ENCODE measurements at regions not wholly inside any gene's neighbourhood (a gene's known extent, or its start where the extent isn't known, plus 50 kb on each side); places are given as distances from the start of the nearest gene placed in this dataset.
"Not testable (repeated sequence)": the region's sequence is repeated elsewhere in the genome, so short reads cannot be mapped to it uniquely, and the experiment has no call there.

DNA sequence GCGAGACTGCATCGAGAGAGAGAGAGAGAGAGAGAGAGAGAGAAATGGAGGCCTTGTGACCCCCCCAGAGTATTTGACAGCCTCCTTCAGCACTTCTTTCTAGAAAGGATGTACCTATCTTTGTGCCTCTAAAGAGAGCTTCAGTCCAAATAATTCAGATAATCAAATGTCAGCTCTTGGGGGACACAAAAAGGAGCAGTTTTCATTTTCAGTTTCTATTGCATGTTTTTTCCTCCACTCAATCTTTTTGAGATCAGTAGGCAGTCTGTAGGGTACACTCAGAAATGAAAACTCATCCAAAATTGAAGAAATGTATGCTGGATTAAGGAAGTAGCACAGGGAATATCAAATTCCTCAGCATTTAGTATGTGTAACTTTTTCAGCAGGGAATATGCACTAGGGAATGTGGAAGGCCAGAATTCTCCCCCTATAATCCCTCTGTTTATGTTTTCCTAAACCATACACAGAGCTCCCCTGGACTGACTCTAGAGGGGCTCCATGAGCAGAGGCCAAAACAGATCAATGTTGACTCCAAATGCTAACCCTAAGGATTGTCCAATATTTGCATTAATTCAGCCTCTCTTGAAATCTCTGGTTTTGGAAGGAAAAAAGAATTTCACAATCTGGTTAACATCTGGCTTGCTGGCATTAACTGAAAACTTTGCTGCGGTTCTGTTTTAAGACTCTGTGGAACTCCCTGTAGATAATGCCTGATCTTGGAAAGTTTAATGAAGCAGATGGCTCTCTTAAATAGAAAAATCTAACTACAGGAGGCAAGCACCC lies 250.1 kb downstream of the CEMIP2 start:
- peak overlapping the region in 3 of 4 donors; percentile 8 to 24 (median 17) for H3K27ac ChIP-seq
- no peak overlapping the region for H3K4me3 ChIP-seq
- H3K9me3 ChIP-seq = no peaks in the 10 kb centered on the region
- 49 to 52% methylated on average over 3 of the region's 3 CpGs for WGBS, 2 donors
- no peak for TF ChIP-seq POLR2A (IDR thresholded peaks at IDR 0.05)
- TF ChIP-seq EP300 (IDR thresholded peaks at IDR 0.05) = no peak
- TF ChIP-seq, protein P1, sequence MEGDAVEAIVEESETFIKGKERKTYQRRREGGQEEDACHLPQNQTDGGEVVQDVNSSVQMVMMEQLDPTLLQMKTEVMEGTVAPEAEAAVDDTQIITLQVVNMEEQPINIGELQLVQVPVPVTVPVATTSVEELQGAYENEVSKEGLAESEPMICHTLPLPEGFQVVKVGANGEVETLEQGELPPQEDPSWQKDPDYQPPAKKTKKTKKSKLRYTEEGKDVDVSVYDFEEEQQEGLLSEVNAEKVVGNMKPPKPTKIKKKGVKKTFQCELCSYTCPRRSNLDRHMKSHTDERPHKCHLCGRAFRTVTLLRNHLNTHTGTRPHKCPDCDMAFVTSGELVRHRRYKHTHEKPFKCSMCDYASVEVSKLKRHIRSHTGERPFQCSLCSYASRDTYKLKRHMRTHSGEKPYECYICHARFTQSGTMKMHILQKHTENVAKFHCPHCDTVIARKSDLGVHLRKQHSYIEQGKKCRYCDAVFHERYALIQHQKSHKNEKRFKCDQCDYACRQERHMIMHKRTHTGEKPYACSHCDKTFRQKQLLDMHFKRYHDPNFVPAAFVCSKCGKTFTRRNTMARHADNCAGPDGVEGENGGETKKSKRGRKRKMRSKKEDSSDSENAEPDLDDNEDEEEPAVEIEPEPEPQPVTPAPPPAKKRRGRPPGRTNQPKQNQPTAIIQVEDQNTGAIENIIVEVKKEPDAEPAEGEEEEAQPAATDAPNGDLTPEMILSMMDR (IDR thresholded peaks at IDR 0.05) = no peak
- H3K36me3 ChIP-seq = no peaks in the 10 kb centered on the region
- DNase-seq (ENCODE audit: low spot score in 2 of 2) = no peak
- H3K4me1 ChIP-seq = peaks cover 0 to 56% (median 14%) of the 10 kb centered on the region in 4 donors
- no peaks in the 10 kb centered on the region for H3K27me3 ChIP-seq

DNA sequence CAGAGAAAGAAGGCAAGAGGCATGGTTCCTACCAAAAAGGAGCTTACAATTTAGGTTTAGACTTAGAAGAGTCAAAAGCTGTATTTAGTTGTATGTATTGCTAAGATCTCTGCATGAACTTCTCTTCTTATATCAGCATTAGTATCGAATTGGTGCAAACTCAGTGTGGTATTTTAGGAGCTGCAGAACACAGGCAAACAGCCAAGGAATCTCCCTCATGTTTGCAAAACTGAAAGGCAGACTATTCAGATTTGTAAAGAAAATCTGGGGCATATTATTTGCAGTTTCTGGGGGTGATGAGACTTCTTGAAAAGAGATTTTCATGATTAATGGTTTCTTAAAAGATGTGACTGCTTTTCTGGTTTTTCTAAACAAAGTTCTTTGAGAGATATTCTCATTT lies 252.7 kb downstream of the CEMIP2 start:
- no peaks in the 10 kb centered on the region for H3K36me3 ChIP-seq
- peaks cover 0 to 53% (median 14%) of the 10 kb centered on the region in 4 donors for H3K4me1 ChIP-seq
- TF ChIP-seq EP300 (IDR thresholded peaks at IDR 0.05) (no peak), POLR2A (IDR thresholded peaks at IDR 0.05) (no peak)
- TF ChIP-seq, protein P1 (IDR thresholded peaks at IDR 0.05) = no peak
- no peak overlapping the region for H3K4me3 ChIP-seq
- no peaks in the 10 kb centered on the region for H3K27me3 ChIP-seq
- 3 to 14% methylated on average over 1 of the region's 1 CpG for WGBS, 2 donors
- DNase-seq (ENCODE audit: low spot score in 2 of 2) = no peak
- peak overlapping the region in 2 of 4 donors; percentile 8 to 29 for H3K27ac ChIP-seq
- H3K9me3 ChIP-seq = no peaks in the 10 kb centered on the region

DNA sequence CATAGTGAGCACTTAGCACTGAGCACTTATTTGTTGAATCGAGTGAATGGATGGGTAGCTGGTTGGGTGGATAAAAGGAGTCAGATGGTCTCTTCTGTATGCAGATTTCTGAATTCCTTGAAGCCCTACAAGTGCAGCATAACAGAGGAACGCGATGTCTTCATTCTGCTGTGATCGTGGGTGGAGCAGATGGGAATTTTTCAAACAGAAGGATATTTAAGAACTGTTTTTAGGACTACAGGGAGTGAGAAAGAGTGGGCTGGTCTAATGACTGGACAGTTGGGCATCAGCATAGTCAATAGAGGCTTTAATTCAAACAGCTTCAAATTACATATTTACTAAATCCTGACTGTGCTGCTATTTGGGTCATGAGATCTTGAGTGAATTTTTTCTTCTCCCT lies 253.2 kb downstream of the CEMIP2 start:
- no peak for TF ChIP-seq POLR2A (IDR thresholded peaks at IDR 0.05)
- TF ChIP-seq EP300 (IDR thresholded peaks at IDR 0.05) = no peak
- TF ChIP-seq, protein P1 (IDR thresholded peaks at IDR 0.05) = no peak
- Histone ChIP-seq H3K4me1 (peaks cover 0 to 50% (median 14%) of the 10 kb centered on the region in 4 donors), H3K4me3 (no peak overlapping the region), H3K9me3 (no peaks in the 10 kb centered on the region), H3K27ac (peak overlapping the region in 2 of 4 donors; percentile 8 to 29), H3K36me3 (no peaks in the 10 kb centered on the region), H3K27me3 (no peaks in the 10 kb centered on the region)
- no peak for DNase-seq (ENCODE audit: low spot score in 2 of 2)
- 29 to 36% methylated on average over 4 of the region's 4 CpGs for WGBS, 2 donors

DNA sequence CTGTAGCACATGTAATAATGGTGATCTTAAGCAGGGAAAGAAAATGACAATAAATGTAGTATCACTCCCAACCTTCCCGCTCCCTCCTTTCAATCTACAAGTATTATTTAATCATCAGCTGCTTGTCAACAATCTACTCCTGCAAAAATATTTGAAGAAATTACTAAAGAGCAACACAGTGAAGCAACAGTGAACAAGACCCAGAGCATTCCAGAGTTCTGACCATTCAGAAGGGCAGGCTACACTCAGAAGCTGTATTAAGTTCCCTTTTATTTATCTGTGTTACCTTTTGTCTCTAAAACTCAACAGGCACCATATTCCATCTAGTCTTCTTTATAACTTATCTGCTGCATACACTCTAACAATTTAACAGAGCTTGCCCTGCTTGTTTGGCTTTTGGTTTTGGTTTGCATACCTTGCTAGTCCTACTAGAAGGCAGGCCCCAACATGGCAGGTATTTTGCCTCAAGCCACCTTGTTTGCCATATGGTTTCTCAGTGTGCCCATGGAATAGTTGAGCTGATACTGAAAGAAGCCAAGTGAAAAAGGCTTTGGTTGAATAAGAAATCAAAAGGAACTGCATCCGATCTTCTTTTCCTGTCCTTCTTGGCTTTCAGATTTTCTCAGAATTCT lies 253.9 kb downstream of the CEMIP2 start:
- peak overlapping the region in 2 of 4 donors; percentile 23 to 29 for H3K27ac ChIP-seq
- no peaks in the 10 kb centered on the region for H3K27me3 ChIP-seq
- peaks cover 0 to 46% (median 14%) of the 10 kb centered on the region in 4 donors for H3K4me1 ChIP-seq
- H3K36me3 ChIP-seq = no peaks in the 10 kb centered on the region
- 83 to 88% methylated on average over 2 of the region's 2 CpGs for WGBS, 2 donors
- H3K9me3 ChIP-seq = no peaks in the 10 kb centered on the region
- DNase-seq (ENCODE audit: low spot score in 2 of 2) = no peak
- TF ChIP-seq EP300 (IDR thresholded peaks at IDR 0.05) = no peak
- TF ChIP-seq, protein P1 (IDR thresholded peaks at IDR 0.05) = no peak
- TF ChIP-seq POLR2A (IDR thresholded peaks at IDR 0.05) = no peak
- no peak overlapping the region for H3K4me3 ChIP-seq

DNA sequence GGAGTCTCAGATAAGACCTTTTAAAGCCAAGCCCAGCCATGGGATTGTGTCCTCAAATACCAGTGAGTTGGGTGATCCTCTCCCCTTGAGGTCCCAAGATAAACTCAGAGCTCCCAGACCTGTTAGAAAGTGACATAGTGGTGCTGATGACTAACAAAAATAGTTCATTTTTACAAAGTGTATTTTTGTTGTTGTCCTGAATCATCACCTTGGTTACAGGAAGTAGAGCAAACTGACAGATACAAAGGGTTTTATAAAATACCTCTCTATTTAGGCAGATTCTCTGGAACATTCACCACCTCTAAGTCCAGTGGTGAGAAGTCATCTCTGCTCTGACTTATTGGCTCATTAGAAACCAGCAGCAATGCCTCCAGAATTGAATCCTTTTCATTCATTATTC lies 259.3 kb downstream of the CEMIP2 start:
- Histone ChIP-seq H3K27ac (no peak overlapping the region), H3K4me1 (no peaks in the 10 kb centered on the region), H3K27me3 (no peaks in the 10 kb centered on the region), H3K9me3 (no peaks in the 10 kb centered on the region), H3K4me3 (no peak overlapping the region), H3K36me3 (no peaks in the 10 kb centered on the region)
- no peak for DNase-seq (ENCODE audit: low spot score in 2 of 2)
- no peak for TF ChIP-seq EP300 (IDR thresholded peaks at IDR 0.05)
- TF ChIP-seq, protein P1 (IDR thresholded peaks at IDR 0.05) = no peak
- TF ChIP-seq POLR2A (IDR thresholded peaks at IDR 0.05) = no peak

DNA sequence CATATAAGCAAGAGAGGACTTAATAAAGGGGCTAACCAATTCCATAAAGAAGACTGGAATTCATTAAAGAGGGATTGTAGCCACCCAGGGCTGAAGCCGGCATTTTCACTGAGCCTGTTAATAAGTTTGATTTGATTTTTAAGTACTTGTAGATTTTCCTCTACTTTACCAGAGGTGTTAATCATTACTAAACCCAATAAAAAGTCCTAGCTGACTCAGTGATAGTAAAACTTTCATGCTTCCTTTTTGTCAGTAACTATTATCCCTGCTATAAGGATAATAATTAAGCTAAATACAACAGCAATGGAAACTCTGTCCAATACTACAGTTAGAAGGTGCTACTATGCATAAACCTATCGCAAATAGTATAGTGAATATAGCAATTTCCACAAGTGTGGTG lies 260.2 kb downstream of the CEMIP2 start:
- H3K27me3 ChIP-seq; H3K4me3 ChIP-seq; H3K4me1 ChIP-seq; H3K27ac ChIP-seq; DNase-seq (ENCODE audit: low spot score in 2 of 2); H3K36me3 ChIP-seq; H3K9me3 ChIP-seq: not testable (repeated sequence)
- WGBS, 2 donors = 82 to 83% methylated on average over 2 of the region's 2 CpGs

All from tibial nerve (tissue), 4 donors.